ENCODE measurements at regions not wholly inside any gene's neighbourhood (a gene's known extent, or its start where the extent isn't known, plus 50 kb on each side); places are given as distances from the start of the nearest gene placed in this dataset.

DNA sequence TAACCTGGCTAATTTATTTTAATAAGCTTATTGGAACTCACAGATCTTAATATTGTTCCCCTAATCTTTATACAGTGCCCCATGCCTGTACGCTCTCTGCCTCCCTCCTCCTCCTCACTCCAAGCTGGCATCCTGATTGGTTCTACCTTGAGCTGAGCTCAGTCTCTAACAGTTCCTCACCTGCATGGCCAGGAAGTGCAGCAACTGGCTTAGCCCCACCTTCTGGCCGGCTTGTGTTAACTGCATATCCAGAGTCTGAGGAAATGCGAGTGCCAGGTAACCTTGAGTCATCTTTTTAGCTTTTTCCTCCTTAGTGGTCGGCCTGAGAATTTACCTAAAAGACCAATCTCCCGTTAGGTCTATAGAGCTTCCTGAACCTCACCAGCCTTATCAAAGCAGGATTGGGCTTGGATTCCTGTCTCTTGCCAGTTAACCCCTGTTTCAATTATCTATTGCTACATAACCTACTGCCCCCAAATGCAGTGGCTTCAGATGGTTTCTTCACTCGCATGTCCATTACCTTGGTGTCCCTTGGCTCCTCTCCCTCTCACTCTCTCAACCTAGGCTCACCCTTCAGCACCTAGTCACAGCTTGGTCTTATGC is 89.5 kb upstream of the STK39 start:
- TF ChIP-seq, protein P1, sequence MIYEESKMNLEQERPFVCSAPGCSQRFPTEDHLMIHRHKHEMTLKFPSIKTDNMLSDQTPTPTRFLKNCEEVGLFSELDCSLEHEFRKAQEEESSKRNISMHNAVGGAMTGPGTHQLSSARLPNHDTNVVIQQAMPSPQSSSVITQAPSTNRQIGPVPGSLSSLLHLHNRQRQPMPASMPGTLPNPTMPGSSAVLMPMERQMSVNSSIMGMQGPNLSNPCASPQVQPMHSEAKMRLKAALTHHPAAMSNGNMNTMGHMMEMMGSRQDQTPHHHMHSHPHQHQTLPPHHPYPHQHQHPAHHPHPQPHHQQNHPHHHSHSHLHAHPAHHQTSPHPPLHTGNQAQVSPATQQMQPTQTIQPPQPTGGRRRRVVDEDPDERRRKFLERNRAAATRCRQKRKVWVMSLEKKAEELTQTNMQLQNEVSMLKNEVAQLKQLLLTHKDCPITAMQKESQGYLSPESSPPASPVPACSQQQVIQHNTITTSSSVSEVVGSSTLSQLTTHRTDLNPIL (CRISPR knock-in tag; IDR thresholded peaks at IDR 0.05; ENCODE audit: low read depth), result no peak
- no peak for TF ChIP-seq CSDC2 (CRISPR knock-in tag; IDR thresholded peaks at IDR 0.05)
- no peak for TF ChIP-seq RARB (CRISPR knock-in tag; IDR thresholded peaks at IDR 0.05)
- TF ChIP-seq BACH2 (CRISPR knock-in tag; IDR thresholded peaks at IDR 0.05; ENCODE audit: borderline replicate concordance), result no peak
